Prostate gland (tissue), 2 donors: ENCODE measurements at regions not wholly inside any gene's neighbourhood (a gene's known extent, or its start where the extent isn't known, plus 50 kb on each side); places are given as distances from the start of the nearest gene placed in this dataset.

Source experiments
- DNase-seq: peaks from one replicate; pipeline ENCODE4 v3.0.0-alpha.2; 2019; ENCODE audit warnings: low spot score
- H3K27ac ChIP-seq, 2 donors: fragments of 200-600 bp; sonication (generic); 2 replicates each; pipeline ENCODE4 v1.5.1; 2017 to 2019
- H3K27me3 ChIP-seq: fragments of 200-600 bp; sonication (generic); replicated peaks from 2 replicates; pipeline ENCODE4 v1.5.1; 2019; ENCODE audit not compliant: insufficient read depth
- H3K36me3 ChIP-seq, 2 donors: fragments of 200-600 bp; sonication (generic); 1 replicate in 1 of 2; 2 replicates in 1 of 2; pipeline versions ENCODE4 v1.5.1 to v1.8.1; 2017 to 2019
- H3K4me1 ChIP-seq: fragments of 200-600 bp; sonication (generic); replicated peaks from 2 replicates; pipeline ENCODE4 v1.5.1; 2019
- H3K4me3 ChIP-seq, 2 donors: fragments of 200-600 bp; sonication (generic); 2 replicates each; pipeline ENCODE4 v1.5.1; 2017 to 2019
- H3K9me3 ChIP-seq: fragments of 200-600 bp; sonication (generic); 2 replicates; pipeline ENCODE4 v1.5.1; 2017
- POLR2A ChIP-seq: fragments of 450-650 bp; IDR thresholded peaks from one replicate; pipeline ENCODE4 v1.6.1; 2016; ENCODE audit warnings: antibody characterized with exemption, mild to moderate bottlenecking
- POLR2AphosphoS5 ChIP-seq: sonication (generic); formaldehyde crosslinking; IDR thresholded peaks from one replicate; pipeline ENCODE4 v1.6.1; 2017; ENCODE audit warnings: antibody characterized with exemption
- WGBS: methylation state at CpG from one replicate; pipeline ENCODE4 v1.1.5; 2018; 5-methylcytosine and 5-hydroxymethylcytosine counted together
- intact Hi-C: fragments of 100-400 bp; cut with DNase I; formaldehyde crosslinking; loops from one replicate; pipeline ENCODE4 v1.14.2; 2022
- TF ChIP-seq, protein P1 (sequence below), 4 experiments: fragments of 200-600 bp in 2 of 4; fragments of 450-650 bp in 2 of 4; sonication (generic) in 2 of 4; IDR thresholded peaks; 1 replicate in 3 of 4; 2 replicates in 1 of 4; pipeline ENCODE4 v1.5.1; 2016 to 2019; ENCODE audit warnings: antibody characterized with exemption in 4 of 4, mild to moderate bottlenecking in 2 of 4, moderate library complexity in 2 of 4

DNA sequence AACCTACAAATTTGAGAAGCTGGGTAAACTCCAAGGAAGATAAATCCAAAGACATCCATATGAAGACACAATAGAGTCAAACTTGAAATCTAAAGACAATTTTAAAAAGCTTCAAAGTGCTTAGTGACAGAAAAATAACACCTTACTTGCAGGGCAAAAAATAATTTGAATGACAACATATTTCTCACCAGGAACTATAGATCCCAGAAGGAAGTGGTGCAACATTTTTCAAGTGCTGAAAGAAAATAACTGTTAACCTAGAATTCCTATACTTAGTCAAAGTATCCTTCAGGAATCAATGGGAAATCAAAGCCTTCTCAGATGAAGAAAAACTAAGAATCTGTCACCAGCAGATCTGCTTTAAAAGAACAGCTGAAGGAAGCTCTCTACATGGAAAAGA, 184.4 kb downstream of the HLX start:
- Histone ChIP-seq H3K4me3 (no peak overlapping the region), H3K27ac (no peak overlapping the region), H3K9me3 (no peaks in the 10 kb centered on the region), H3K4me1 (no peaks in the 10 kb centered on the region), H3K27me3 (no peaks in the 10 kb centered on the region), H3K36me3 (no peaks in the 10 kb centered on the region)
- no peak for DNase-seq
- intact Hi-C loops: no loop called here
- TF ChIP-seq, protein P1, sequence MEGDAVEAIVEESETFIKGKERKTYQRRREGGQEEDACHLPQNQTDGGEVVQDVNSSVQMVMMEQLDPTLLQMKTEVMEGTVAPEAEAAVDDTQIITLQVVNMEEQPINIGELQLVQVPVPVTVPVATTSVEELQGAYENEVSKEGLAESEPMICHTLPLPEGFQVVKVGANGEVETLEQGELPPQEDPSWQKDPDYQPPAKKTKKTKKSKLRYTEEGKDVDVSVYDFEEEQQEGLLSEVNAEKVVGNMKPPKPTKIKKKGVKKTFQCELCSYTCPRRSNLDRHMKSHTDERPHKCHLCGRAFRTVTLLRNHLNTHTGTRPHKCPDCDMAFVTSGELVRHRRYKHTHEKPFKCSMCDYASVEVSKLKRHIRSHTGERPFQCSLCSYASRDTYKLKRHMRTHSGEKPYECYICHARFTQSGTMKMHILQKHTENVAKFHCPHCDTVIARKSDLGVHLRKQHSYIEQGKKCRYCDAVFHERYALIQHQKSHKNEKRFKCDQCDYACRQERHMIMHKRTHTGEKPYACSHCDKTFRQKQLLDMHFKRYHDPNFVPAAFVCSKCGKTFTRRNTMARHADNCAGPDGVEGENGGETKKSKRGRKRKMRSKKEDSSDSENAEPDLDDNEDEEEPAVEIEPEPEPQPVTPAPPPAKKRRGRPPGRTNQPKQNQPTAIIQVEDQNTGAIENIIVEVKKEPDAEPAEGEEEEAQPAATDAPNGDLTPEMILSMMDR (IDR thresholded peaks at IDR 0.05): no peak
- no peak for TF ChIP-seq POLR2AphosphoS5
- no peak for TF ChIP-seq POLR2A

GRCh38 chr1:221066351-221067001, 187.2 kb downstream of the HLX start:
- Histone ChIP-seq H3K9me3 (no peaks in the 10 kb centered on the region), H3K4me1 (no peaks in the 10 kb centered on the region), H3K27me3 (no peaks in the 10 kb centered on the region), H3K36me3 (no peaks in the 10 kb centered on the region), H3K4me3 (no peak overlapping the region), H3K27ac (no peak overlapping the region)
- intact Hi-C loops: no loop called here
- DNase-seq: no peak
- no peak for TF ChIP-seq POLR2AphosphoS5
- TF ChIP-seq POLR2A: no peak
- TF ChIP-seq, protein P1 (IDR thresholded peaks at IDR 0.05): no peak
- WGBS: 84% methylated on average over 5 of the region's 5 CpGs

DNA sequence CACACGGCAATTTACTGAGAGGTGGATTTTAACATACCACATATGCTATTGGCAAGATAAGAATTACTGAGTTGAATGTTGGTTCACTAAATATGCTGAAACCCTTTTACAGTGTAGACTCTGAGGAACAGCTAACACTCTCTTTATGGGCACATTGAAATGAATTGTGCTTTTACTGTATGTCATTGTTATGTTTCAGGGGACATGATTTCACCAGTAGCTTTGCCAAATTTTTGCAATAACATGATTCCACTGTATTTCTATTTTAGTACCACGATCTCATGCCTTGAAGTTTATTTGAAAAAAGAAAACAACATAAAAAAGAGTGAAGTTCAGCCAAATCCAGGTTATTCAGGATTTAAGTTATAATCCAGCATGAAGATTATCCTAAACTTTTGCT, 188.5 kb downstream of the HLX start:
- H3K4me3 ChIP-seq: no peak overlapping the region
- no peak for TF ChIP-seq POLR2A
- no peak for TF ChIP-seq POLR2AphosphoS5
- TF ChIP-seq, protein P1 (IDR thresholded peaks at IDR 0.05): no peak
- H3K36me3 ChIP-seq: no peaks in the 10 kb centered on the region
- DNase-seq: no peak
- no peaks in the 10 kb centered on the region for H3K27me3 ChIP-seq
- H3K4me1 ChIP-seq: no peaks in the 10 kb centered on the region
- intact Hi-C loops: no loop called here
- H3K27ac ChIP-seq: no peak overlapping the region
- no peaks in the 10 kb centered on the region for H3K9me3 ChIP-seq
- WGBS: 40% methylated on average over 2 of the region's 2 CpGs

DNA sequence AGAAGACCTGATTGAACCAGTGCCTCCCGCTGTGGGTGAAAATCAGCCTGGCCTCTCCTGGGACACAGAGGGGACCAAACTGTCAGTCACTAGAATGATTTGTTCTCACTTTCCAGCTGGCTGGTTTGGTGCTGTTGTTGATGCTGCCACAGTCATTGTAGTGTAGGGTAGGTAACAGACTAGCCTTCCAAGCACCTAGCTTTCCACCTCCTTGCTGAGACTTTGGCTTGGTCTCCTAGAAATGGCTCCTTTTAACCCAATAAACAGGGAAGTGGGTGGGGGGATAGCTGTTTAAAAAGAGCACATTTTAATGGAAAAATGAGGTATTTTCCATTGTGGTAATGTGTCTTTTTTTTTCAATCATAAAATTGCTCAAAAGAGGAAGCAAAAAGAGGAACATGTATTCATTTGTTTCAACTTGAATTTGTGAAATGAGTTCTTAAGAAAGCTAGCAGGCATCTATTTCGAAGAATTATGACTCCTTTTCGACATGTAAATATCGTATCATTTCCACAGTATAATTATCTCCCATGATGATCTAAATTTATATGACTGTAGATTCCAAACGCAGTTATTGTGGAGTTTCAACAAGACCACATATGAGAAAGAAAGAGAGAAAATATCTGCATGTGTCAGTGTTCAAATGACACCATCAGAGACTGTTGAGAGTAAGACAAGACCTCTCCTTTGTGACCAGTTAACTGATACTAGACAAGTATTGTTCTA, 190.1 kb downstream of the HLX start:
- Histone ChIP-seq H3K4me3 (no peak overlapping the region), H3K4me1 (no peaks in the 10 kb centered on the region), H3K9me3 (no peaks in the 10 kb centered on the region), H3K36me3 (no peaks in the 10 kb centered on the region), H3K27ac (no peak overlapping the region), H3K27me3 (no peaks in the 10 kb centered on the region)
- TF ChIP-seq POLR2A: no peak
- TF ChIP-seq, protein P1 (IDR thresholded peaks at IDR 0.05): no peak
- no peak for TF ChIP-seq POLR2AphosphoS5
- 63% methylated on average over 5 of the region's 5 CpGs for WGBS
- no peak for DNase-seq
- intact Hi-C loops: no loop called here

- H3K27me3 ChIP-seq: no peaks in the 10 kb centered on the region
- no peak overlapping the region for H3K4me3 ChIP-seq
- H3K4me1 ChIP-seq: no peaks in the 10 kb centered on the region
- H3K27ac ChIP-seq: no peak overlapping the region
- no peaks in the 10 kb centered on the region for H3K36me3 ChIP-seq
- no peak for DNase-seq
- 93% methylated on average over 2 of the region's 2 CpGs for WGBS
- no peaks in the 10 kb centered on the region for H3K9me3 ChIP-seq
- TF ChIP-seq, protein P1 (IDR thresholded peaks at IDR 0.05): no peak
- intact Hi-C loops: no loop called here
Measured at GRCh38 chr1:221069986-221070385, 190.7 kb downstream of the HLX start.
